22Rv1 (cell line): ENCODE measurements at regions not wholly inside any gene's neighbourhood (a gene's known extent, or its start where the extent isn't known, plus 50 kb on each side); places are given as distances from the start of the nearest gene placed in this dataset.

Experiments
- ZFX ChIP-seq: fragments of 450-650 bp; IDR thresholded peaks from 2 replicates; pipeline ENCODE4 v1.6.1; 2017; ENCODE audit warnings: antibody characterized with exemption, borderline replicate concordance
- TF ChIP-seq, protein P1 (sequence below): fragments of 450-650 bp; IDR thresholded peaks from 2 replicates; pipeline ENCODE4 v1.5.1; 2017; ENCODE audit warnings: mild to moderate bottlenecking

DNA sequence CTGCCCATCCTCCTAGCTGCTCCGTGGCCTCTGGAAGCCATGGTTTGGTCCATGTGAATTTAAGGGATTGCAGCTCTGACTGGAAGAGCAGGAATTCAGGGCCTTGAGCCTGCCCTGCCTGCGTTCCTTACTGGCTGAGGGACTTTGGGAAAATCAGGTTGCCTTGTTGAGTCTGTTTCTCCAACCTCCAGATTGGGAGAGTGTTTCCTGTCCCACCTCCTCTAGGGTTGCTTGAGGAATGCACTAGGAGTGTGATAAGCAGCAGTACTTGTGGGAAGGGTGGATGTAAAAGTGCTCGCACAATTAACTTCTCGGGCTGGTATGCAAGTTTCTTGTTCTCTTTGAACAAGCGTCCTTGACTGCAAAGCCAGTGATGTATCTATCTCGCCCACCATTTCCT, 84.4 kb upstream of the YWHAQ start:
- TF ChIP-seq, protein P1, sequence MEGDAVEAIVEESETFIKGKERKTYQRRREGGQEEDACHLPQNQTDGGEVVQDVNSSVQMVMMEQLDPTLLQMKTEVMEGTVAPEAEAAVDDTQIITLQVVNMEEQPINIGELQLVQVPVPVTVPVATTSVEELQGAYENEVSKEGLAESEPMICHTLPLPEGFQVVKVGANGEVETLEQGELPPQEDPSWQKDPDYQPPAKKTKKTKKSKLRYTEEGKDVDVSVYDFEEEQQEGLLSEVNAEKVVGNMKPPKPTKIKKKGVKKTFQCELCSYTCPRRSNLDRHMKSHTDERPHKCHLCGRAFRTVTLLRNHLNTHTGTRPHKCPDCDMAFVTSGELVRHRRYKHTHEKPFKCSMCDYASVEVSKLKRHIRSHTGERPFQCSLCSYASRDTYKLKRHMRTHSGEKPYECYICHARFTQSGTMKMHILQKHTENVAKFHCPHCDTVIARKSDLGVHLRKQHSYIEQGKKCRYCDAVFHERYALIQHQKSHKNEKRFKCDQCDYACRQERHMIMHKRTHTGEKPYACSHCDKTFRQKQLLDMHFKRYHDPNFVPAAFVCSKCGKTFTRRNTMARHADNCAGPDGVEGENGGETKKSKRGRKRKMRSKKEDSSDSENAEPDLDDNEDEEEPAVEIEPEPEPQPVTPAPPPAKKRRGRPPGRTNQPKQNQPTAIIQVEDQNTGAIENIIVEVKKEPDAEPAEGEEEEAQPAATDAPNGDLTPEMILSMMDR = no peak
- TF ChIP-seq ZFX = no peak
